Mucosa of gallbladder (tissue), 1 donor: ENCODE measurements at regions not wholly inside any gene's neighbourhood (a gene's known extent, or its start where the extent isn't known, plus 50 kb on each side); places are given as distances from the start of the nearest gene placed in this dataset.
"Not testable (repeated sequence)": the region's sequence is repeated elsewhere in the genome, so short reads cannot be mapped to it uniquely, and the experiment has no call there.

ENCODE experiments used
- DNase-seq: peaks from one replicate; pipeline ENCODE4 v3.0.0-alpha.2; 2020; ENCODE audit warnings: low spot score
- donor health status: DM: no; HTN: no; CAD: no.

GRCh38 chr17:70320673-70321345 is 151.5 kb downstream of the KCNJ2 start:
- DNase-seq, result no peak

- no peak for DNase-seq
These were observed 152.0 kb downstream of the KCNJ2 start for GRCh38 chr17:70321352-70321751.

- no peak for DNase-seq
These were observed 153.9 kb downstream of the KCNJ2 start for GRCh38 chr17:70323269-70323668.

GRCh38 chr17:70324031-70324430 is 154.7 kb downstream of the KCNJ2 start:
- DNase-seq, result no peak

GRCh38 chr17:70327279-70327678 is 157.9 kb downstream of the KCNJ2 start:
- no peak for DNase-seq

GRCh38 chr17:70327723-70328122 is 158.4 kb downstream of the KCNJ2 start:
- DNase-seq, result no peak

DNA sequence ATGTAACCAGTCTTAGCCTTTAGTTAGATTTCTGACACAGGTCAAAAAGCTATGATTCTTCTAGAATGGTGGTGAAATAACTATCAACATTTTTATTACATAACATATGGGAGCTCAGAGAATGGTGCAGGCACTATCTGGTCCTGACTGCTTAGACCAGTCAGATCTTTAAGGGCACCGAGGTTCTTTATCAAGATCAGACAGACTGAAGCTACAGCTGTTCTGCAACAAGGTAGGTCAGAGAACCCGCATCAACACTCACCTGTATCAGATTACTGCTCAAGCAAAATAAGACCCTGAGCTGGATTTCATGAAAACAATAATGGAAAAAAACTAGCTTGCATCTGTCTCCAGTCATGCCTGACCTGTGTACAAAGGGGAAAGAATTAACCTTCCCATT is 160.4 kb downstream of the KCNJ2 start:
- DNase-seq, result no peak

GRCh38 chr17:70331066-70331465 is 161.7 kb downstream of the KCNJ2 start:
- not testable (repeated sequence) for DNase-seq

DNA sequence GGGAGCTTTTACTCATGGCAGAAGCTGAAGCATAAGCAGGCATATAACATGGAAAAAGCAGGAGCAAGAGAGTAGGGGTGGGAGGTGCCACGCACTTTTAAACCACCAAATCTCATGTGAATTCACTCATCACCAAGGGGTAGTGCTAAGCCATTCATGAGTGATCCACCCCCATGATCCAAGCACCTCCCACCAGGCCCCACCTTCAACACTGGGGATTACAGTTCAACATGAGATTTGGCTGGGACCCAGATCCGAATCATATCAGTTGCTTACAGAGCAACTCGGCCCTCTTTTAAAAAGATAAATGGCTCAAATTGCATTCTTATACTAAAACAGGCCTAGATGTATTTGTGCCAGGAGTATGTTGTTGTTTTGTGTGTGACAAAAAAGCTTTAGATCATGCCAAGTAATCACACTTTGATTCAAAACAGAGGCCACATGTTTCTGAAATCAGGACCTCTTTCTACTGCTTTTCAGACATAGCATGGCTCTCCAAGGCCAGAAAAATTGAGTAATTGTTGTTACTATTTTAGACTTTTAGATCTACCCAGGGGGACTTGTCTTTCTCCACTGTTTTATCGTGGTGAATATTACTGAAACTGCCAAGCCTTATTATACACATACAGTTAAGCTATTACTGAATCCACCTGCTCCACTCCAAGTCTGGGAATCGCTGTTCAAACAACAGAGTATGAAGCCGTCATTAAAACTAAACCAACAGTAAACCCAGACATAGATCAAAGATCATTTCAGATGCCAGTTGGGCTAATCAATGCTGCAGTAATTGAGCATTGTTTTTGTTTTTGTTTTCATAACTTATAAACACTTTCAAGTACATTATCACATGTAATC is 163.3 kb downstream of the KCNJ2 start:
- no peak for DNase-seq

- no peak for DNase-seq
These were observed 167.1 kb downstream of the KCNJ2 start for GRCh38 chr17:70336411-70336810.

DNA sequence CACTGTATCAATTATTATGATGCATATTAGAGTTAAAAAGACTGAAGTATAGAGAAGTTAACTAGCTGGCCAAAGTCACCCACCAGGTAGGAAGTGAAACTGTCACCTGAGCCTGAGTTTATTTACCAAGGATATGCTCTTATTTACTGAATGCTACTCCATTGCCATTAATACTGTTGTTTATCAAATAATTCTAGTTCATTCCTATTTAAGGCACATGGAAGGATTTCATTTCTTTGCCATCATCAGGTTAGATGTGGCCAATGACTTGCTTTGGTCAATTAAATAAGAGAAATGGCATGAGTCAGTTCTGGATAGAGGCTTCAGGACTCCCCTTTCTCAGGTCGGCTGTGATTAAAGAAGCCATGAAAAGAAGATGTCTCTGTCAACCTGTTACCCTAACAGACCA is 169.6 kb downstream of the KCNJ2 start:
- DNase-seq, result no peak

- DNase-seq, result no peak
These were observed 173.8 kb downstream of the KCNJ2 start for GRCh38 chr17:70343114-70343513.

GRCh38 chr17:70344386-70345060 is 175.2 kb downstream of the KCNJ2 start:
- DNase-seq, result no peak

- DNase-seq, result no peak
These were observed 175.7 kb downstream of the KCNJ2 start for GRCh38 chr17:70345061-70345460.

DNA sequence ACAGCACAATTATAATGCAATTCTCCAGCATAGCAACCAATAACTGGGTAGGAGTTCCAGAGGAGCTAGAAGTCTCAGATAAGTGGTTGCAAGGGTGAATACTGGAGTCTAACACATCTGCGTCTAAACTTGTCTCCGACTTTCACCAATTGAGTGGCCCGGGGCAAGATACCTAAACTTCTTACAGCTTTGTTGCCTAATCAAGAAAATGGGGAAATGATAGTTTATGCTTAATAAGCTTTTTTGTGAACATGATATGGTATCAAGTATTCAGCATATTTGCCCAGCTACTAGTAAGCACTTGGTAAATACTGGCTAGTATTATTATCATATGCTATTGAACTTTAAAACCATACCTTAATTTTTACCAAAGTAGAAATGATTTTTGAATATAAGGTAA is 183.5 kb downstream of the KCNJ2 start:
- no peak for DNase-seq

- DNase-seq, result no peak
These were observed 184.2 kb downstream of the KCNJ2 start for GRCh38 chr17:70353408-70354092.

DNA sequence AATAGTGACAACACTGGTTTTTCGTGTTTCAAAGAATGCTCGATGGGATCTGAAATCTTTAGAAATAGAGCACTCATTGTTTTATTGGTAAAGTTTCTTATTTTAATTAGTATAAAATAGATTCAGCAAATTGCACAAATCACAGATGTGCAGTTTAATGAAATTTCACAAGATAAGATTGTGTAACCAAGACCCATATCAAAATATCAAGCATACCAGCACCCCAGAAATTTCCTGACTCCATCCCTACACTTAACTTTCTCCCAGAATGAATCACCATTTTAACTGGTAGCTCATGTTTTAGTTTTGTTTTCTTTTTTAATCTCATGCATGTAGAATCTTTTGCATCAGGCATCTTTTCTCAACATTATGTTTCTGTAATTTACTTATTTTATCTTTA is 185.9 kb downstream of the KCNJ2 start:
- DNase-seq, result no peak

DNA sequence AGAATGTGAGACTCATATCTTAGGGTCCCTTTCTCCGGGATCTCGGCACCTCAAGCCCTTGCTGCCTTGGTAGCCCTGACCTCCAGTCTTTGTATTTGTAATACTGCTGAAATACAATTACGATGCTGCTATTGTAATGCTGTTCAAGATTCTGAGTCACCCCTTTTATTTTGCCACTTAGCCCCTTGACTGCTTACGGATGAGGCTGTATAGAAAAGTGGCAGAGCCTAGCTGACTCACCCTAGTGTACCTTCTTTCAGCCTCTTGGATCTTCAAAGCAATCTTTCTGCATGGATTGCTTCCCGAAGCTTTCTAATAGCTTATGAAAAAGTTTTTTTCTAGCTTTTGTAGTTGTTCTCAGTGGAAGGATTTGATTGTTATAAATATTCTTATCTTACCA is 187.9 kb downstream of the KCNJ2 start:
- DNase-seq, result no peak

DNA sequence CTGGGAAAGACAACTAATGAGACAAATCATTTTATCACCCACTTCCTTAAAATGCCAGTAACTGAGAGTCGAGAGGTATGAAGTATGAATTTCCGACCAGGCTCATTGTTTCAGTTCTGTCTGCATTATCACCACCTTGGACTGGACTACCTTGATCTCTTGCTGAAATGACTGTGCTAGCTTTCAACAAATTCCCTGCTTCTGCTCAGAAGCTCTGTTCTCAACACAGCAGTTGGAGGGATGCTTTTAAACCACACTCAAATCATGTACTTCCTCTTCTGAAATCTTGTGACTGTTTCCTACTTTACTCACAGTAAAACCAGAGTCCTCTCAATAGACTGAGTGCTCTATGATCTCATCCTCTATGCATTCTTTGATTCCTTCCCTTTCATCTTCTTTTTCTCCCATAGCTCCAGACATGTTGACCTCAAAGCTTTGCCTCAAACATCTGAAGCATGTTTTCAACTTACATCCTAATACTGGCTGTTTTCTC is 195.8 kb downstream of the KCNJ2 start:
- no peak for DNase-seq

DNA sequence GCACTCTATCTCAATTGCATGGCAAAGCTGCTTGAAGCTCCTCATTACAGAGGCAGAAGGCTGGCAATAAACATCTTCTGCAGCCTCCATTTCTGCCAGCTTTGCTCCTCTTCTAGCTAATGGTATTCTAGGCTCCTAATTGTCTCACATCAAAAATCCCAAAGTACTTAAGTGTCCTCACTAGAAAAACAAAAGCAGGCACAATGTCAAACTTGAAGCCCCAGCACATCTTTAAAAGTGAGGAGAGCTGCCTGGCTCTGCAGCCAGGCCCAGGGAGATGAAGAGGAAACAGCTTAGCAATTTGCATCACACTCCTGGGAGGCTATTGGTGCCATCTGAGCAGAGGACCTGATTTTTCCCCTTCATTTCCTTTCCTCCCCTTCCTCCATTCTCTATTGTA is 197.1 kb downstream of the KCNJ2 start:
- no peak for DNase-seq

GRCh38 chr17:70368011-70368410 is 198.7 kb downstream of the KCNJ2 start:
- DNase-seq, result no peak

GRCh38 chr17:70369391-70369790 is 200.1 kb downstream of the KCNJ2 start:
- DNase-seq, result no peak
